ENCODE measurements at regions not wholly inside any gene's neighbourhood (a gene's known extent, or its start where the extent isn't known, plus 50 kb on each side); places are given as distances from the start of the nearest gene placed in this dataset.

- no peak overlapping the region for H3K4me3 ChIP-seq (ENCODE audit: low read depth, low read length, poor library complexity, severe bottlenecking)
- no peaks in the 10 kb centered on the region for H3K36me3 ChIP-seq (ENCODE audit: insufficient read depth, low read length, poor library complexity, severe bottlenecking)
- TF ChIP-seq CTCF (conservative IDR thresholded peaks at IDR 0.05; ENCODE audit: low read depth, low read length) = no peak
- no peak for DNase-seq (ENCODE audit: low spot score)
- BruUV-seq (replicated peaks) = no TSS peak
- H3K4me1 ChIP-seq (ENCODE audit: insufficient read depth, low read length, poor library complexity, severe bottlenecking) = no peaks in the 10 kb centered on the region
- no peak overlapping the region for H3K27ac ChIP-seq (ENCODE audit: low read depth, low read length, poor library complexity, severe bottlenecking)
- ChIA-PET CTCF (no interaction called here), POLR2A (ENCODE audit: low non-redundant PET) (no interaction called here)
- H3K9me3 ChIP-seq (ENCODE audit: low read depth, low read length, poor library complexity, severe bottlenecking) = no peaks in the 10 kb centered on the region
- H3K27me3 ChIP-seq (replicated peaks; ENCODE audit: insufficient read depth, low read depth, low read length, poor library complexity) = no peaks in the 10 kb centered on the region
- intact Hi-C loops (cut with micrococcal nuclease; ENCODE audit: unreplicated experiment) = no loop called here
Measured at GRCh38 chr17:71067669-71068407, 898.5 kb downstream of the KCNJ2 start.

DNA sequence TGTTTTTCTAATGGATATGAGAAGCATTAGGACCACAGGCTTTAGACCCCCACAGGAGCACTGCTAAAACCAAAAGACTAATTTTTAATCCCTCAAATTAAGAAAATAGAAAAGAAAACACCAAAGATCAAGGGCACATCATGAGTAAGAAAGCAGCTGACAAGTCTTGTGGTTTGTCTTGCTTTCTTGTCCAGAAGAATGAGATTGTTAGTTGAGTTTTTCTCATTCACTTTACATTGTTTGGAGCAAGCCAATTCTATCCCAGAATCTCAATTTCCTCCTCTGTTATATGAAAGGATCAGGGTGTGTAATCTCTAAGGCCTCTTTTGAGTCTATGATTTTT, 899.0 kb downstream of the KCNJ2 start:
- TF ChIP-seq EZH2 (IDR thresholded peaks at IDR 0.05; ENCODE audit: borderline replicate concordance, low read depth, low read length, poor library complexity, severe bottlenecking) (no peak), CTCF (conservative IDR thresholded peaks at IDR 0.05; ENCODE audit: low read depth, low read length) (no peak)
- Histone ChIP-seq H3K4me1 (ENCODE audit: insufficient read depth, low read length, poor library complexity, severe bottlenecking) (no peaks in the 10 kb centered on the region), H3K36me3 (ENCODE audit: insufficient read depth, low read length, poor library complexity, severe bottlenecking) (no peaks in the 10 kb centered on the region), H3K27ac (ENCODE audit: low read depth, low read length, poor library complexity, severe bottlenecking) (no peak overlapping the region), H3K9me3 (ENCODE audit: low read depth, low read length, poor library complexity, severe bottlenecking) (no peaks in the 10 kb centered on the region), H3K27me3 (replicated peaks; ENCODE audit: insufficient read depth, low read depth, low read length, poor library complexity) (no peaks in the 10 kb centered on the region), H3K4me3 (ENCODE audit: low read depth, low read length, poor library complexity, severe bottlenecking) (no peak overlapping the region)
- no peak for DNase-seq (ENCODE audit: low spot score)
- BruUV-seq (replicated peaks) = no TSS peak
- POLR2A ChIA-PET (ENCODE audit: low non-redundant PET) = no interaction called here
- intact Hi-C loops (cut with micrococcal nuclease; ENCODE audit: unreplicated experiment) = no loop called here
- CTCF ChIA-PET = no interaction called here

GRCh38 chr17:71071041-71071440, 901.7 kb downstream of the KCNJ2 start:
- ChIA-PET CTCF (no interaction called here), POLR2A (ENCODE audit: low non-redundant PET) (no interaction called here)
- intact Hi-C loops (cut with micrococcal nuclease; ENCODE audit: unreplicated experiment) = no loop called here
- Histone ChIP-seq H3K27ac (ENCODE audit: low read depth, low read length, poor library complexity, severe bottlenecking) (no peak overlapping the region), H3K4me3 (ENCODE audit: low read depth, low read length, poor library complexity, severe bottlenecking) (no peak overlapping the region), H3K27me3 (replicated peaks; ENCODE audit: insufficient read depth, low read depth, low read length, poor library complexity) (no peaks in the 10 kb centered on the region), H3K36me3 (ENCODE audit: insufficient read depth, low read length, poor library complexity, severe bottlenecking) (no peaks in the 10 kb centered on the region), H3K9me3 (ENCODE audit: low read depth, low read length, poor library complexity, severe bottlenecking) (no peaks in the 10 kb centered on the region), H3K4me1 (ENCODE audit: insufficient read depth, low read length, poor library complexity, severe bottlenecking) (no peaks in the 10 kb centered on the region)
- DNase-seq (ENCODE audit: low spot score) = no peak
- no TSS peak for BruUV-seq (replicated peaks)
- TF ChIP-seq CTCF (conservative IDR thresholded peaks at IDR 0.05; ENCODE audit: low read depth, low read length) (no peak), EZH2 (IDR thresholded peaks at IDR 0.05; ENCODE audit: borderline replicate concordance, low read depth, low read length, poor library complexity, severe bottlenecking) (no peak)
